ENCODE measurements at regions not wholly inside any gene's neighbourhood (a gene's known extent, or its start where the extent isn't known, plus 50 kb on each side); places are given as distances from the start of the nearest gene placed in this dataset.
"Not testable (repeated sequence)": the region's sequence is repeated elsewhere in the genome, so short reads cannot be mapped to it uniquely, and the experiment has no call there.

- DNase-seq, result no peak
Measured at GRCh38 chr1:189149547-189150375, 1327.9 kb downstream of the BRINP3 start.

GRCh38 chr1:189150624-189151023 lies 1327.0 kb downstream of the BRINP3 start:
- no peak for DNase-seq

- no peak for DNase-seq
Measured at GRCh38 chr1:189151361-189151760, 1326.3 kb downstream of the BRINP3 start.

GRCh38 chr1:189152685-189153084 lies 1325.0 kb downstream of the BRINP3 start:
- no peak for DNase-seq

GRCh38 chr1:189158155-189158554 lies 1319.5 kb downstream of the BRINP3 start:
- no peak for DNase-seq

- no peak for DNase-seq
Measured at GRCh38 chr1:189175889-189176288, 1301.8 kb downstream of the BRINP3 start.

GRCh38 chr1:189180057-189180456 lies 1297.6 kb downstream of the BRINP3 start:
- no peak for DNase-seq

- no peak for DNase-seq
Measured at GRCh38 chr1:189185097-189185496, 1292.6 kb downstream of the BRINP3 start.

- no peak for DNase-seq
Measured at GRCh38 chr1:189192741-189193520, 1284.7 kb downstream of the BRINP3 start.

GRCh38 chr1:189205863-189206262 lies 1271.8 kb downstream of the BRINP3 start:
- no peak for DNase-seq

- DNase-seq, result no peak
Measured at GRCh38 chr1:189206617-189207016, 1271.0 kb downstream of the BRINP3 start.

- DNase-seq, result no peak
Measured at GRCh38 chr1:189211742-189212141, 1265.9 kb downstream of the BRINP3 start.

GRCh38 chr1:189212606-189213005 lies 1265.1 kb downstream of the BRINP3 start:
- DNase-seq, result no peak

GRCh38 chr1:189216886-189217285 lies 1260.8 kb downstream of the BRINP3 start:
- DNase-seq, result peak; percentile 69

GRCh38 chr1:189217646-189218045 lies 1260.0 kb downstream of the BRINP3 start:
- DNase-seq, result no peak

- no peak for DNase-seq
Measured at GRCh38 chr1:189220750-189221149, 1256.9 kb downstream of the BRINP3 start.

- not testable (repeated sequence) for DNase-seq
Measured at GRCh38 chr1:189225794-189226145, 1251.9 kb downstream of the BRINP3 start.

- no peak for DNase-seq
Measured at GRCh38 chr1:189226779-189227178, 1250.9 kb downstream of the BRINP3 start.

- DNase-seq, result no peak
Measured at GRCh38 chr1:189237008-189237407, 1240.7 kb downstream of the BRINP3 start.

- peak; percentile 70 for DNase-seq
Measured at GRCh38 chr1:189253601-189254350, 1223.9 kb downstream of the BRINP3 start.

GRCh38 chr1:189261128-189261527 lies 1216.5 kb downstream of the BRINP3 start:
- DNase-seq, result not testable (repeated sequence)

- DNase-seq, result peak; percentile 49
Measured at GRCh38 chr1:189269011-189269410, 1208.7 kb downstream of the BRINP3 start.

GRCh38 chr1:189274267-189274666 lies 1203.4 kb downstream of the BRINP3 start:
- no peak for DNase-seq

Data from NCI-H82 (cell line).